ENCODE measurements at regions not wholly inside any gene's neighbourhood (a gene's known extent, or its start where the extent isn't known, plus 50 kb on each side); places are given as distances from the start of the nearest gene placed in this dataset.

DNA sequence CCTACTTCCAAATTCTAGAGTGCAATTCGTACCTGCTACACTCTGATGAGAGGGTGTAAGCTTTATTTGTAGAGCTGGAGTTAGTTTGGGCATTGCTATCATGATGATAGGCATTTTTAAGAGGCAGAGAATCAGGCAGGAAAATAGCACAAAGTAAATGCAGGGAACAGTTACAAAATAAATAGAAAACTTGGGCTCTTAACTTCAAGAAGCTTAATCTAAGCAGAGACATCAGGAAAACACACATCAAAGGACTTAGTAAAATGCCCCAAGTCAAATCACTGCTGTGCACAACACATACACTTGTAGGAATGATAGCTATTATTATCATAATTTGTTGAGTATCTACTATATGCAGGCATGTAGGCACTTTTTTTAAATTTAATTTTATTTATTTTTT, 381.2 kb downstream of the CD83 start:
- Histone ChIP-seq H3K4me1 (ENCODE audit: insufficient read depth) (no peaks in the 10 kb centered on the region; the same call in 1 of the 2 replicates), H3K27me3 (ENCODE audit: insufficient read depth) (no peaks in the 10 kb centered on the region), H3K9me2 (ENCODE audit: insufficient read depth) (no peaks in the 10 kb centered on the region), H3K36me3 (ENCODE audit: insufficient read depth) (no peaks in the 10 kb centered on the region; the same call in 1 of the 2 replicates), H4K20me1 (replicated peaks; ENCODE audit: insufficient read depth) (no peaks in the 10 kb centered on the region), H3F3A (replicated peaks; ENCODE audit: low read depth) (no peaks in the 10 kb centered on the region), H3K4me2 (no peak overlapping the region), H2AFZ (no peak overlapping the region), H3K79me2 (replicated peaks; ENCODE audit: insufficient read depth) (no peaks in the 10 kb centered on the region), H3K27ac (ENCODE audit: low read depth) (no peak overlapping the region), H3K4me3 (no peak overlapping the region)
- TF ChIP-seq, protein P1, sequence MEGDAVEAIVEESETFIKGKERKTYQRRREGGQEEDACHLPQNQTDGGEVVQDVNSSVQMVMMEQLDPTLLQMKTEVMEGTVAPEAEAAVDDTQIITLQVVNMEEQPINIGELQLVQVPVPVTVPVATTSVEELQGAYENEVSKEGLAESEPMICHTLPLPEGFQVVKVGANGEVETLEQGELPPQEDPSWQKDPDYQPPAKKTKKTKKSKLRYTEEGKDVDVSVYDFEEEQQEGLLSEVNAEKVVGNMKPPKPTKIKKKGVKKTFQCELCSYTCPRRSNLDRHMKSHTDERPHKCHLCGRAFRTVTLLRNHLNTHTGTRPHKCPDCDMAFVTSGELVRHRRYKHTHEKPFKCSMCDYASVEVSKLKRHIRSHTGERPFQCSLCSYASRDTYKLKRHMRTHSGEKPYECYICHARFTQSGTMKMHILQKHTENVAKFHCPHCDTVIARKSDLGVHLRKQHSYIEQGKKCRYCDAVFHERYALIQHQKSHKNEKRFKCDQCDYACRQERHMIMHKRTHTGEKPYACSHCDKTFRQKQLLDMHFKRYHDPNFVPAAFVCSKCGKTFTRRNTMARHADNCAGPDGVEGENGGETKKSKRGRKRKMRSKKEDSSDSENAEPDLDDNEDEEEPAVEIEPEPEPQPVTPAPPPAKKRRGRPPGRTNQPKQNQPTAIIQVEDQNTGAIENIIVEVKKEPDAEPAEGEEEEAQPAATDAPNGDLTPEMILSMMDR (conservative IDR thresholded peaks at IDR 0.05; ENCODE audit: low read depth in 2 of 2) = no peak
- TF ChIP-seq EZH2 (IDR thresholded peaks at IDR 0.05; ENCODE audit: low read depth, unreplicated experiment) = no peak
- no peak for TF ChIP-seq ZNF331 (CRISPR knock-in tag; IDR thresholded peaks at IDR 0.05; ENCODE audit: low read depth)
- no peak for TF ChIP-seq EZH2phosphoT487 (IDR thresholded peaks at IDR 0.05; ENCODE audit: unreplicated experiment)
- TF ChIP-seq, protein P2, sequence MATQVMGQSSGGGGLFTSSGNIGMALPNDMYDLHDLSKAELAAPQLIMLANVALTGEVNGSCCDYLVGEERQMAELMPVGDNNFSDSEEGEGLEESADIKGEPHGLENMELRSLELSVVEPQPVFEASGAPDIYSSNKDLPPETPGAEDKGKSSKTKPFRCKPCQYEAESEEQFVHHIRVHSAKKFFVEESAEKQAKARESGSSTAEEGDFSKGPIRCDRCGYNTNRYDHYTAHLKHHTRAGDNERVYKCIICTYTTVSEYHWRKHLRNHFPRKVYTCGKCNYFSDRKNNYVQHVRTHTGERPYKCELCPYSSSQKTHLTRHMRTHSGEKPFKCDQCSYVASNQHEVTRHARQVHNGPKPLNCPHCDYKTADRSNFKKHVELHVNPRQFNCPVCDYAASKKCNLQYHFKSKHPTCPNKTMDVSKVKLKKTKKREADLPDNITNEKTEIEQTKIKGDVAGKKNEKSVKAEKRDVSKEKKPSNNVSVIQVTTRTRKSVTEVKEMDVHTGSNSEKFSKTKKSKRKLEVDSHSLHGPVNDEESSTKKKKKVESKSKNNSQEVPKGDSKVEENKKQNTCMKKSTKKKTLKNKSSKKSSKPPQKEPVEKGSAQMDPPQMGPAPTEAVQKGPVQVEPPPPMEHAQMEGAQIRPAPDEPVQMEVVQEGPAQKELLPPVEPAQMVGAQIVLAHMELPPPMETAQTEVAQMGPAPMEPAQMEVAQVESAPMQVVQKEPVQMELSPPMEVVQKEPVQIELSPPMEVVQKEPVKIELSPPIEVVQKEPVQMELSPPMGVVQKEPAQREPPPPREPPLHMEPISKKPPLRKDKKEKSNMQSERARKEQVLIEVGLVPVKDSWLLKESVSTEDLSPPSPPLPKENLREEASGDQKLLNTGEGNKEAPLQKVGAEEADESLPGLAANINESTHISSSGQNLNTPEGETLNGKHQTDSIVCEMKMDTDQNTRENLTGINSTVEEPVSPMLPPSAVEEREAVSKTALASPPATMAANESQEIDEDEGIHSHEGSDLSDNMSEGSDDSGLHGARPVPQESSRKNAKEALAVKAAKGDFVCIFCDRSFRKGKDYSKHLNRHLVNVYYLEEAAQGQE (IDR thresholded peaks at IDR 0.05; ENCODE audit: unreplicated experiment) = no peak
- no peak for TF ChIP-seq JUNB (IDR thresholded peaks at IDR 0.05; ENCODE audit: unreplicated experiment)
- TF ChIP-seq, protein P3, sequence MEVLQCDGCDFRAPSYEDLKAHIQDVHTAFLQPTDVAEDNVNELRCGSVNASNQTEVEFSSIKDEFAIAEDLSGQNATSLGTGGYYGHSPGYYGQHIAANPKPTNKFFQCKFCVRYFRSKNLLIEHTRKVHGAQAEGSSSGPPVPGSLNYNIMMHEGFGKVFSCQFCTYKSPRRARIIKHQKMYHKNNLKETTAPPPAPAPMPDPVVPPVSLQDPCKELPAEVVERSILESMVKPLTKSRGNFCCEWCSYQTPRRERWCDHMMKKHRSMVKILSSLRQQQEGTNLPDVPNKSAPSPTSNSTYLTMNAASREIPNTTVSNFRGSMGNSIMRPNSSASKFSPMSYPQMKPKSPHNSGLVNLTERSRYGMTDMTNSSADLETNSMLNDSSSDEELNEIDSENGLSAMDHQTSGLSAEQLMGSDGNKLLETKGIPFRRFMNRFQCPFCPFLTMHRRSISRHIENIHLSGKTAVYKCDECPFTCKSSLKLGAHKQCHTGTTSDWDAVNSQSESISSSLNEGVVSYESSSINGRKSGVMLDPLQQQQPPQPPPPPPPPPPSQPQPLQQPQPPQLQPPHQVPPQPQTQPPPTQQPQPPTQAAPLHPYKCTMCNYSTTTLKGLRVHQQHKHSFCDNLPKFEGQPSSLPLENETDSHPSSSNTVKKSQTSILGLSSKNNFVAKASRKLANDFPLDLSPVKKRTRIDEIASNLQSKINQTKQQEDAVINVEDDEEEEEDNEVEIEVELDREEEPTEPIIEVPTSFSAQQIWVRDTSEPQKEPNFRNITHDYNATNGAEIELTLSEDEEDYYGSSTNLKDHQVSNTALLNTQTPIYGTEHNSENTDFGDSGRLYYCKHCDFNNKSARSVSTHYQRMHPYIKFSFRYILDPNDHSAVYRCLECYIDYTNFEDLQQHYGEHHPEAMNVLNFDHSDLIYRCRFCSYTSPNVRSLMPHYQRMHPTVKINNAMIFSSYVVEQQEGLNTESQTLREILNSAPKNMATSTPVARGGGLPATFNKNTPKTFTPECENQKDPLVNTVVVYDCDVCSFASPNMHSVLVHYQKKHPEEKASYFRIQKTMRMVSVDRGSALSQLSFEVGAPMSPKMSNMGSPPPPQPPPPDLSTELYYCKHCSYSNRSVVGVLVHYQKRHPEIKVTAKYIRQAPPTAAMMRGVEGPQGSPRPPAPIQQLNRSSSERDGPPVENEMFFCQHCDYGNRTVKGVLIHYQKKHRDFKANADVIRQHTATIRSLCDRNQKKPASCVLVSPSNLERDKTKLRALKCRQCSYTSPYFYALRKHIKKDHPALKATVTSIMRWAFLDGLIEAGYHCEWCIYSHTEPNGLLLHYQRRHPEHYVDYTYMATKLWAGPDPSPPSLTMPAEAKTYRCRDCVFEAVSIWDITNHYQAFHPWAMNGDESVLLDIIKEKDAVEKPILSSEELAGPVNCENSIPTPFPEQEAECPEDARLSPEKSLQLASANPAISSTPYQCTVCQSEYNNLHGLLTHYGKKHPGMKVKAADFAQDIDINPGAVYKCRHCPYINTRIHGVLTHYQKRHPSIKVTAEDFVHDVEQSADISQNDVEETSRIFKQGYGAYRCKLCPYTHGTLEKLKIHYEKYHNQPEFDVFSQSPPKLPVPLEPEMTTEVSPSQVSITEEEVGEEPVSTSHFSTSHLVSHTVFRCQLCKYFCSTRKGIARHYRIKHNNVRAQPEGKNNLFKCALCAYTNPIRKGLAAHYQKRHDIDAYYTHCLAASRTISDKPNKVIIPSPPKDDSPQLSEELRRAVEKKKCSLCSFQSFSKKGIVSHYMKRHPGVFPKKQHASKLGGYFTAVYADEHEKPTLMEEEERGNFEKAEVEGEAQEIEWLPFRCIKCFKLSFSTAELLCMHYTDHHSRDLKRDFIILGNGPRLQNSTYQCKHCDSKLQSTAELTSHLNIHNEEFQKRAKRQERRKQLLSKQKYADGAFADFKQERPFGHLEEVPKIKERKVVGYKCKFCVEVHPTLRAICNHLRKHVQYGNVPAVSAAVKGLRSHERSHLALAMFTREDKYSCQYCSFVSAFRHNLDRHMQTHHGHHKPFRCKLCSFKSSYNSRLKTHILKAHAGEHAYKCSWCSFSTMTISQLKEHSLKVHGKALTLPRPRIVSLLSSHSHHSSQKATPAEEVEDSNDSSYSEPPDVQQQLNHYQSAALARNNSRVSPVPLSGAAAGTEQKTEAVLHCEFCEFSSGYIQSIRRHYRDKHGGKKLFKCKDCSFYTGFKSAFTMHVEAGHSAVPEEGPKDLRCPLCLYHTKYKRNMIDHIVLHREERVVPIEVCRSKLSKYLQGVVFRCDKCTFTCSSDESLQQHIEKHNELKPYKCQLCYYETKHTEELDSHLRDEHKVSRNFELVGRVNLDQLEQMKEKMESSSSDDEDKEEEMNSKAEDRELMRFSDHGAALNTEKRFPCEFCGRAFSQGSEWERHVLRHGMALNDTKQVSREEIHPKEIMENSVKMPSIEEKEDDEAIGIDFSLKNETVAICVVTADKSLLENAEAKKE (CRISPR knock-in tag; IDR thresholded peaks at IDR 0.05) = no peak
- TF ChIP-seq POLR2AphosphoS5 (IDR thresholded peaks at IDR 0.05; ENCODE audit: low read depth) = no peak
- TF ChIP-seq CREB1 (CRISPR knock-in tag; IDR thresholded peaks at IDR 0.05; ENCODE audit: low read depth) = no peak
- TF ChIP-seq, protein P4, sequence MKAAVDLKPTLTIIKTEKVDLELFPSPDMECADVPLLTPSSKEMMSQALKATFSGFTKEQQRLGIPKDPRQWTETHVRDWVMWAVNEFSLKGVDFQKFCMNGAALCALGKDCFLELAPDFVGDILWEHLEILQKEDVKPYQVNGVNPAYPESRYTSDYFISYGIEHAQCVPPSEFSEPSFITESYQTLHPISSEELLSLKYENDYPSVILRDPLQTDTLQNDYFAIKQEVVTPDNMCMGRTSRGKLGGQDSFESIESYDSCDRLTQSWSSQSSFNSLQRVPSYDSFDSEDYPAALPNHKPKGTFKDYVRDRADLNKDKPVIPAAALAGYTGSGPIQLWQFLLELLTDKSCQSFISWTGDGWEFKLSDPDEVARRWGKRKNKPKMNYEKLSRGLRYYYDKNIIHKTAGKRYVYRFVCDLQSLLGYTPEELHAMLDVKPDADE (IDR thresholded peaks at IDR 0.05) = no peak
- no peak for TF ChIP-seq ZNF114 (CRISPR knock-in tag; IDR thresholded peaks at IDR 0.05)
- no peak for TF ChIP-seq NANOG (IDR thresholded peaks at IDR 0.05; ENCODE audit: borderline replicate concordance)
- TF ChIP-seq STAT1 (IDR thresholded peaks at IDR 0.05; ENCODE audit: unreplicated experiment) = no peak
- ATAC-seq (no peak), DNase-seq (ENCODE audit: low spot score) (no peak)
- H3K27ac Mint-ChIP-seq = no peak overlapping the region
- peaks cover 9% of the 10 kb centered on the region; the same call in 2 of the 3 replicates for H3K4me1 Mint-ChIP-seq
- peaks cover 12% of the 10 kb centered on the region; the same call in 2 of the 3 replicates for H3K9me3 Mint-ChIP-seq
- peaks cover 9% of the 10 kb centered on the region; the same call in 2 of the 3 replicates for H3K36me3 Mint-ChIP-seq (ENCODE audit: low read depth)
- peaks cover 3% of the 10 kb centered on the region for H3K27me3 Mint-ChIP-seq (ENCODE audit: insufficient read depth, low read depth, poor library complexity)
- H3K4me3 Mint-ChIP-seq = no peak overlapping the region
